ENCODE measurements at regions not wholly inside any gene's neighbourhood (a gene's known extent, or its start where the extent isn't known, plus 50 kb on each side); places are given as distances from the start of the nearest gene placed in this dataset.
"Not testable (repeated sequence)": the region's sequence is repeated elsewhere in the genome, so short reads cannot be mapped to it uniquely, and the experiment has no call there.

DNA sequence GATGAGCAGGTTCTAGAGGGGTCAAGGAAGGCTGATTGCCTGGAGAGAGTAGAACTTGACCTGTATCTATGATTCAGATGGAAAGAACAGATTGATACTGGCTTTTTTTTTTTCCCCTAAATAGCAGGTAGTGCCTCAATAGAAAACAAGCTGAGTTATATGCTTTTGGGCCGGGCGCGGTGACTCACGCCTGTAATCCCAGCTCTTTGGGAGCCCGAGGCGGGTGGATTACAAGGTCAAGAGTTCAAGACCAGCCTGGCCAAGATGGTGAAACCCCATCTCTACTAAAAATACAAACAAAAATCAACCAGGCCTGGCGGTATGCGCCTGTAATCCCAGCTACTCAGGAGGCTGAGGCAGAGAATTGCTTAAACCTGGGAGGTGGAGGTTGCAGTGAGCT, 186.1 kb downstream of the CEP135 start:
- not testable (repeated sequence) for DNase-seq

DNA sequence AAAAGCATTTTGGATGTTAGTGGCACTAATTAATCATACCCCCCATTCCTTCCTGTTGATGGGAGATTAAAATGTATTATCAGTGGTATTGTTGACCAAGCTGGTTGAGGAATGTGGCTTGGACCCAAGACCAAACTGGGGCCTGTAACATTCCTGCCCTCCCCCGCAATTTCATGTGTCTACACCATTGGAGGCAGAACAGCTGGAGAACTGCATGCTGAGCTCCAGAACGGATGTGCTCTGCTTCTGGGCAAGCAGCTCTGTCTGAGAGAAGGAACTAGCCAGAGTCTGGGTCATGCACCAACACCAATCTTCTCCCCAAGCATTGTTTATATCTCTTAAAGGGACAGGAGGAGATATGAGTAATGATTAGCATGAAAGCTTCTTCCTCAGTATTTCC, 185.5 kb downstream of the CEP135 start:
- DNase-seq, result no peak

DNA sequence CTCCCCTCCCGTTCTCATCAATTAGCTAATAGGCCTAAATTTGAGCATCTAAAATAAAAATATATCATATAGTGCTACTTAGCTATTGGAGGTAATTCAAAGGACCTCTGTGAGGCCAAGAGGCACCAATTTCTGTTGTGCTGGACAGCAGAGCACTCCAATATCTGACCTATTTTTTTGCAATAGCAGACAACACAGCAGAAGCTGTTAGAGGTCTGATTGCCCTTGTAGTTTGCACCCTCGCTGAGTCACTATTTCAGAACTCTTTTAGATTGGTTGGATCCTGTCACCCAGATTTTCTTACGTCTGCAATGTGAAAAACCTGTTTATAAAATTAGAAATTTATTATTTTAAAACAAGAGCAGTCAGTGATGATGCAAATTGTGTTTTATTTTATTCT, 184.1 kb downstream of the CEP135 start:
- no peak for DNase-seq

DNA sequence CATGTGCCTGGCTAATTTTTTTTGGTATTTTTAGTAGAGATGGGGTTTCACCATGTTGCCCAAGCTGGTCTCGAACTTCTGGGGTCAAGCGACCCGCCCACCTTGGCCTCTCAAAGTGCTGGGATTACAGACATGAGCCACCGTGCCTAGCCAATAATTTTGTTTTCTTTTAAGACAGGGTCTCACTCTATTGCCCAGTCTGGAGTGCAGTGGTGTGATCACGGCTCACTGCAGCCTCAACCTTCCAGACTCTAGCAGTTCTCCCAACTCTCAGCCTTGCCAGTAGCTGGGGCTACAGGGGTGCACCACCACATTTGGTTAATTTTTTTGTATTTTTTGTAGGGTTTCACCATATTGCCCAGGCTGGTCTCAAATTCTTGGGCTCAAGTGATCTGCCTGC, 183.4 kb downstream of the CEP135 start:
- not testable (repeated sequence) for DNase-seq

DNA sequence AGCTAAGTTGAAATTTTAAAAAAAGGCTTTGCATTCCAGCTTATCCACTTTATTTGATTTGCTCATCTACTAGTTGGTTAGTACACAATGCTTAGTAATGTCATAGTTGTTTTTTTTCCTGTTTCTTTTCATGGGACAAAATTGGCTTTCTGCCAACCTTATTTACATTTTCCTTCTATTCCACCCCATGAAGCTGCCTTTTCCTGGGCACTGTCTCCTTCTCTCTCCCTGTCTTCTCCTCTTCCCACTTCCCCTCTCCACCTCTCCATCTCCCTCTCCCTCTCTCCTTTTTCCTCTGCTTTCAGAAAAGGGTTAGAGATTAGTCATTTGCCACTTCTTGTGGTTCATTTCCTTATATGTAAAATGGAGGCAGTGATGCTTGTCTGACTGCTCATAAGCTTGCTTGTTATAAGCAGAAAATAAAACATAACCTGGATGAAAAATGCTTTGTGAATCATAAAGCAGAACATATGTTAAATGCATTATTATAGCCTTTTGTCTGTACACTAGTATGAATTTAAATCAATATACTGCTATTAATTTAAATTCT, 181.9 kb downstream of the CEP135 start:
- DNase-seq, result peak; percentile 23

DNA sequence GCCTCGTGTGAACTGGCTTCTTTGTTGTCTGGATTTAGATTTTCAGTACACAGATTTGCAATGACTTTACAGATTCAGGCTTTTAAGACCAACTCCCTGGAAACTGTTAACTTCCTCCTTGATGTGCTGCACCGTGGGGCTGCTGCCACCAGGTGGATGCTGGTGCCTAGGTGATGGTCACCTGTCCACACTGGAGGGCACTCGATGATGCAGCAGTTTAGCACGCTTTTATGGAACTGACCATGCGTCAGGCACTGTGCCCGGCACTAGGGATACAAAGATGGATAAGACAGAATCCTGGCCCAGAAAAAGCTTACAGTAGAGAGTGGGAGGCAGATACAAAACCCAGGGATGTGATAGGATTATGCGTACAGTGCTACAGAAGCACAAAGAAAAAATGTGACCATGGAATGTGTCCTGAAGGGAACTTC, 180.7 kb downstream of the CEP135 start:
- peak; percentile 5 for DNase-seq

DNA sequence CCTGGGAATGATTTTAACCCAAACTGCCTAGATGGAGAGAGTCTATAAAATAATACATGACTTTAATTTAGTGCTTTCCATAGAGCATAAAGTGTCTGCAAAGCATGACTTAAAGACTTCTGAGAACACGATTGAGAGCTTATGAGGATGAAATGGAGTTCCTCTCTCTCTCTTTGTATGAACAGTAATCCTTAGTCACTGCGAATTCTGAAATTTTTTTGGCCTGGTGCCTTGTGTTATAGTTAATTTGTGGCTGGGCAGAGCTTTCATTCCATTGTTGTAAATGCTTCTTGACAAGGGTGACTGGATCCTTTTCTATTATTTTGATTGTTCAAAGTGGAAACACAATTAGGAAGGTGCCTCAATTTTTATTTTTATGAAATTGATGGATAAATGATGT, 179.5 kb downstream of the CEP135 start:
- no peak for DNase-seq

DNA sequence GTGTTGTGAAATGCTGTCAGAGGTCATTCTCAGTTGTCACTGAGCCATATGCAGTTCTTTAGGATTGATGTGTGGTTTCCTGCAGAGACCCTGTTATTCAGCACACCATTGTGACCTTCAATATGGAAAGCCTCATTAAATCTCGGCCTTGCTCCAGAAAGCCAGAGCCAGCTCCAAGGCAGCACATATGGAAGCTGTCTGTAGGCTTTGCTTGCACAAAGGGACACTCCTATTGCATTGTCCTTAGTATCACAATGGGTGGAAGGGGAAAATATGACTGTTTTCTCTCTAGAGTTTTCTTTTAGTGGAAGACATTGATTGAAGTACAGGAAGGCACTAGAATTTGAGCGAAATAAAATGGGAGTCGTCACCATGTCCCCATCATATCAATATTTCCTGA, 179.0 kb downstream of the CEP135 start:
- peak; percentile 34 for DNase-seq

DNA sequence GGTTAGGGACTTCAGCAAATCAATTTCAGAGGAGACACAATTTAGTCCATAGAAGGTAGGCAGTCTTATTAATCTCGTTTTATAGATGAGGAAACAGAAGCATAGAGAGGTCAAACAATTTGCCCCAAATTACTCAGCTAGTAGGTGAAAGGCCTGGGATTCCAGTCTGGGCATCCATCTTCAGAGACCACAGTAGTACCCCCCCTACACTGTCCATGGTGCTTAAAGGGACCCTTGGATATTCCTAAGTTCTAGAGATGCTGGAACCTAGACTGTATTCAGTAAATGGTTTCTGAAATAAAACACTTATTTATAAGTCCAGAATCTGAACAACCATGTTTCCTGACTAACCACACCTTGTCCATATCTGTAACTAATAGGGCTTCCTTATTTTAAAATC, 174.8 kb downstream of the CEP135 start:
- no peak for DNase-seq

DNA sequence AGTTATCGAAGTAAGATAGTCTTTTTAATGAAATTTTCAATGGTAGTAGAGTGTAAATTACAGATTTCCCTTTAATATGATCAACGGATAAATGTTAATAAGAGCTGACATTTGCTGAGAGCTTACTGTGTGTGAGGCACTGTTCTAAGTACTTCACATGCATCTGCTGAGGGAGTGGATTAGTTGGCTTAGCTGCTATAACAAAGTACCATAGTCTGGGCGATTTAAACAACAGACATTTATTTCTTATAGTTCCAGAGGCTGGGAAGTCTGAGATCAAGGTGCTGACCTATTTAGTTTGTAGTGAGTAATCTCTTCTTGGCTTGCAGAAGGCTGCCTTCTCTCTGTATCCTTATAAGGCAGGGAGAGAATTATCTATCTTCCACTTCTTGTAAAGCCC, 174.3 kb downstream of the CEP135 start:
- DNase-seq, result no peak

DNA sequence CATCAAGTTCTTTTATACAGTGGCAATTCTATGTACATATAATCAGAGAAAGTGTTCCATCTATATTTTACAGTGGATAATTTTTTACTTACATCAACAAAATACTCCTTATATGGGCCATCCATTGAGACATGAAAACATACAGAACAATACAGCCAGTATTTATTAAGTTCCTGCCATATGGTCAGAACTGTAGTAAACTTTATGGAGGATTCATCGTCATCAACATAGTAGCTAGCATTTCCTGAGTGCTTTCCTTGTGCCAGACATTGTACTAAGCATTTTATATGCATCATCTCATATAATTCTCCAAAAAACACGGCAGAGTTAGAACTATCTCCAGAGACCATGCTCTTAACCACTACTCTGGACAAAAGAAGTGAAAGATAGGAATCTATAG, 170.1 kb downstream of the CEP135 start:
- DNase-seq, result no peak

DNA sequence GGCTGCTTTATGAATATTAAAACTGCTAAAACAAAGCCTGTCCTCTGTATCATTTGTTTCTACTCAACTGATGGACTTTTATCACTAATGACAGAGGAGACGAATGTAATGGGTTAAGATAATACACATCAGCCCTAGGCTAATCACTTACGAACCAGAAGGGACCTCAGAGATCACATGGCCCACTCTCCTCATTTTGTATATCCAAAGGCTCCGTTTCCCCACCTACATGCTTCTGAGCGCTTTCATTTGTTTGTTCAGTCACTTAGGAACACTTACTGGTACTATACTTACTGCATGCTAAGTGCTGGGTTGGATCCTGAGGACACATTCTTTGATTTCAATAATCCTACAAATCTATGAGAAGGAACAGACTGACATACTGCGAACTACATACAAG, 169.3 kb downstream of the CEP135 start:
- DNase-seq, result no peak

DNA sequence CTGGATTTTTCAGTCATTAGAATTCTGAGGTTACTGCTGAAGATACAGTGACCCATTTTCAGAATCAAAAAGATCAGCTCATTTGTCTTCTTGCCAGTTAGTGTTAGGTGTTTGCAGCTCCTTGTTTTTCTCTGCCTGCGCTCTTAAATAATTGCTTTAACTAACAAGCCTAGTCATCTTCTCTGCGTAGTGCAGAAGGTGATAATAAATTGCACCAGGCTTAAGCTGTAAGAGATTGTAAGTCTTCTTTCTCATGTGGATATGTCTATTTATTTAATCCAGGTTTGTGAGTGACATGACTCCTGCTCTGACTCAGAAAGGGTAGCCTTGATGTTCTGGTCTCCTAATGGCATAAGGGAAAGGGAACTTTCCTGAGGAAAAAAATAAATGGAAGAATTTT, 167.2 kb downstream of the CEP135 start:
- no peak for DNase-seq

DNA sequence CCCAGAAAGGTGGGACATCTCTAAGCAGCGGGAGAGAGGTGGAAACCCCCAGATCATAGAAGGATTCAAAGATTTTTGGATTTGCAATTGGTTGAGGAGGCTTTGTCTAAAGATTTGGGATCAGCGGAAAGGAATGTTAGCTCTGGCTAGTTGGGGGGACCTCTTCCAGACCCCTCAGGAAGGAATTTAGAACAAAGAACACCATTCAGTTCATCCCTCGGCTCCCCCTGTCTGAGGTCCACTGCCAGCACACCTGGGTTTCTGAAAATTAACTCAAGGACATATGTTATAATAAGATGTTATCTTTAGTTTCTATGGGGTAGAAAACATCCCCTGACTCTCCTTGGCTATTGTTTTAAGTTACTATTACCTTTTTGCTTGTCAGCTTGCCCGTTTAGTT, 163.6 kb downstream of the CEP135 start:
- DNase-seq, result no peak

DNA sequence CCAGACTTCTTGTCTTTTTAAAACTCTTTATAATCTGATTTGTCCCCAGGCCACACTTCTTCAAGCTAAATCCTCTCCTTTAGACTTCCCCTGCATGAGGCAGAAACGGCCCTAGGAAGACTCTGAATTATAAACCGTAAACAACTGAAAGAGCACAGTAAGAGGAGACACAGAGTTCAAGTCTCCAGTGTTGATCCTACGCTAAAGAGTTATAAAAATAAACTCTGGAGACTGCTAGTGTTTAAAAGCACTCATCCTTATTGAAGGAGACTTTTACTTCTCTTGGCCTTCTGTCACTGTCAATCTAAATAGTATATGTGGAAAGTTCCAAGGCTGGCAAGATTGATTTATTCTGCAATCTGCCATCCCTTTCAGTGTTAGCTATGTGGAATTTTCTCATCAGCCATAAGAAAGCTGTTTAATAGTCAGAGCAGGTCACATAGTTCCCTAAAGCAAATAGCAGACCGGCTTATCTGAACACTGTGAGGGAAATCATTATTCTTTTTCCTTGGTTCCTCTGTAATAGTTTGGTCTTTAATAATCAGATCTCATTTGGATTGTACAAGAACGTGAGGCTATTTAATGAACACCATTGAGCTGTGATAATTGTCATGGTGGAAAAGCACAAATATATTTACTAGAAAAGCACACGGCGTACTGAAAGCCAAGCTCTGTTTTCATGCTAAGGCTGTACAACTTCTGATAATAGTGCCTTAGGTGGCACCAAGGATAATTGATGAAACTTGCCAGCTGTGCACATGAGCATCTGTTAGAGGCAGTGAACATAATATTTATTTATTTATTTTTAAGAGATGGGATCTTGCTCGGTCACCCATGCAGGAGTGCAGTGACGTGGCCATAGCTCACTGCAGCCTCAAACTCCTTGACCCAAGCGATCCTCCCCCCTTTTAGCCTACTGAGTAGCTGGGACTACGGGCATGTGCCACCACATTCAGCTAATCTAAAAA, 157.7 kb downstream of the CEP135 start:
- no peak for DNase-seq

DNA sequence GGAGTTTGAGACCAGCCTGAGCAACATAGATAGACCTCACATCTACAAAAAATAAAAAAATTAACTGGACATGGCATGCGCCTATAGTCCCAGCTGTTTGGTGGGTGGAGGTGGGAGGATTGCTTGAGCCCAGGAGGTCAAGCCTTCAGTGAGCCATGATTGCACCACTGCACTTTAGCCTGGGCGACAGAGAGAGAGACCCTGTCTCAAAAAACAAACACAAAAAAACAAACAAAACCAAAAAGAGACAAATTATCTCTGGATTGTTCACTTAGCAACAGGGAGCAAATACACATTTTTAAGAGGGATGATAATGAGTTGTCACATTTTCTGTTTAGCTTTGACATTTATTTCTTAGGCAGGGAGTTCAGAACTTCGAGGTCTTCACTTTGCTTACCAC, 155.4 kb downstream of the CEP135 start:
- DNase-seq, result no peak

DNA sequence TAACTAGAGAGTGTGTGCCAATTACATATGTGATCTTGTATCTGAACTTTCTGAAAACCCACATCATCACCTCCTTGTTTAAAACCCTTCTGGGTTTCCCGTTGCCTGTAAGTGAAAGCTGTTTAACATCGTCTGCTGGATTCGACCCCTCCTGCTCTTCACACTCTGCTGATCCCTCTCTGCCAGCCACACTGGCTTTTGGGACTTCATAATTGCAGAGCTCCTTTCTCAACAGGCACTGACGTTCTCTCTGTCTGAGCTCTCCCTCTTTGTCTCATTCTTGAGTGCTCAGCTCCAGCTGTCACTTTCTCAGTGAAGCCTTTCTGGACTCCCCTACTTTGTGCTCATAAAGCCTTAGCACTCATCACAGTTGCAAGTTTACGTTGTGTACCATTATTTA, 153.9 kb downstream of the CEP135 start:
- no peak for DNase-seq

DNA sequence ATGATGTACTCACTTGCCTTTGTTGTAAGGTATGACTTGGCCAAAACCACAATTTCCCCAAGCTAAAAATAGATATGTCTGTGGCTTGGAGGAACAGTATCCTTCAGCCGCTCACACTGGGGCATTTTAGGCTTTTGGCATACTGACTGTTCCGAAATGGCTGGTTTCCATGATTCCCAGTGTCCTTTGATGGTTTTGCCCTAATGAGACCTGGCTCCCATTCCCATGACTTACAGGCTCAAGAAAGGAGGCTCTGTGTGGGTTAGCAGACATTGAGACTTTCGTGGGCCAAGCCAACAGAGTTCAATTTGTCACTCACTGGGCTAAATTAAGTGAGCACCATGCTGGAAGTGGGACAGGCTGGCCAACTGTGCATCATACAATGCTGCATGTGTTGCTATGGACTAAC, 150.6 kb downstream of the CEP135 start:
- DNase-seq, result no peak

DNA sequence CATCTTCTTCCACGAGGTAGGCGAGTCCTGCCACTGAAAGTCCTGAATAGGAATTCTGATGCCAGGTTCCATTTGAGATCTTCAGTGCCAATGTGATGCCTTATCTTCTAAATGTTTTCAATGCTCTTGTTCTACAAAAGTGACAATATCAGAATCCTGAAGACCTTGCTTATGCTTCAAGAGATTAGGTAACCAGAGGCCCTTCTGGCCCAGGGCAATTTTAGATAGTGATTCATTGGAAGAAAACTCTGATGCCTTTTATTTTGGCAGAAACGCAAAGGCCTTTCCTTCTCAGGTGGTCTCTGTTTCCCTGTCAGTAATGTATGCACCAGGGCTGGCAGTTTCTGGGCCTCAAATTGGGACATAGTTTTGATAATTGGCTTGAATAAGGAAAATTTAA, 144.8 kb downstream of the CEP135 start:
- no peak for DNase-seq

DNA sequence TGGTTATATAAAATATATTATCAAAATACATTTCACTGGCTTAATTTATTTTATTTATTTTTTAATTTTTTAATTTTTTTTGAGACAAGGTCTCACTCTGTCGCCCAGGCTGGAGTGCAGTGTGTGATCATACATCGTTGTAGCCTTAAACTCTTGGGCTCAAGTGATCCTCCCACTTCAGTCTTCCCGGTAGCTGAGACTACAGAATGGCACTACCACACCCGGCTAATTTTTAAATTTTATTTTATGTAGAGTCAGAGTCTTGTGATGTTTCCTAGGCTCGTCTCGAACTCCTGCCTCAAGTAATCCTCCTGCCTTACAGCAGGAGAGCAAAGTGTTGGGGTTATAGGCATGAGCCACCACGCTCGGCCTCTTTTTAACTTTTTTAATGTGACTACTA, 143.8 kb downstream of the CEP135 start:
- no peak for DNase-seq

DNA sequence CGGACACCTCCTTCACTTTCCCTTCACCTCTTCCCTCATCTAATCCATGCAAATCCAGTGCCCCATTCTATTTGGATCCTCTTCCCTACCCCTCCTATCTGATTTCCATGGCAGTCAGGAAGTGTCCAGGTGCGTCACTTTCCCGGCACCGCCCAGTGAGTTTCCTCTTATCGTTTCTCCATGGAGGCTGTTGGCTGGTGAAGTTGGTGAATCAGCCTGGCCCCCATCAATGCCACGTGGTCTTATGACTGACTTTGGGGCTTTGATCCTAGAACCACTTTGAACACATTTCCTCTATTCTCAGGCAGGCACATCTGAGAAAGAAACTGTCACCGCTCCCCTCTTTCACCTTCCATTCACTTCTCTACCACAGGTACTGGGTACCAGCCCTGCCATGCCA, 137.8 kb downstream of the CEP135 start:
- no peak for DNase-seq

DNA sequence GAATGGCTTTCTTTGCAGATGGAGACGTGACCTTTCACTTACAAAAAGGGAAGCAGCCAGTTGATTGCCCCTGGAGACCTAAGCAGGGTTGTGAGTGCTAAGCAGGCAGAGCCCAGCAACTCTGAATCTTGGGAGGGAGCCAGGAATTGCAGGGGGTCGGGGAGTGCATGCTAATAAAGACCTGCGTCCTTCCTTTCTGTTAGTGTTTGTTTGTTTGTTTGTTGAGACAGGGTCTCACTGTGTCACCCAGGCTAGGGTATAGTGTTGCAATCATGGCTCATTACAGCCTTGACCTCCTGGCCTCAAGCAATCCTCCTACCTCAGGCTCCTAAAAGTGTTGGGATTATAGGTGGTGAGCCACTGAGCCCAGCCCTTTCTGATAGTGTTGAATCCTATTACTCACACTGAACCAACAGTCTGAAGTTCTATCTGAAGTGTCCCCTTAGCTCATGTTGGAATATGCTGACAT, 137.4 kb downstream of the CEP135 start:
- peak; percentile 63 for DNase-seq

DNA sequence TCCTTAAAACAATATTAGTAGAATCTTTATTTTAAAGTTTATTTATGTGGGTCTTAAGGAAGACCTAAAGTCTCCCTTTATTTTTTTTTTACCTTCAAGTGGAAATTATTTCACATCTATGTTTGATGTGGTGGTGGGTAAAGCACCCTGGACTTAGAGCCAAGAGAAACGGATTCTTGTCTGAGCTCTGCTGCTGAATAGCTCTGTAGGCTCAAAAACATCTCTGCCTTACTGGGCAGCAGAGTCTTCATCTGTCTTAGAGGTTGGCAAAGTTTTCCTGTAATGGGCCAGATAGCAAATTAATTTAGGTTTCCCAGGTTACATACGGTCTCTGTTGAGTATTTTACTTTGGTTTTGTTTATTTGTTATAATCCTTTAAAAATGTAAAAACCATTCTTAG, 136.5 kb downstream of the CEP135 start:
- DNase-seq, result no peak

DNA sequence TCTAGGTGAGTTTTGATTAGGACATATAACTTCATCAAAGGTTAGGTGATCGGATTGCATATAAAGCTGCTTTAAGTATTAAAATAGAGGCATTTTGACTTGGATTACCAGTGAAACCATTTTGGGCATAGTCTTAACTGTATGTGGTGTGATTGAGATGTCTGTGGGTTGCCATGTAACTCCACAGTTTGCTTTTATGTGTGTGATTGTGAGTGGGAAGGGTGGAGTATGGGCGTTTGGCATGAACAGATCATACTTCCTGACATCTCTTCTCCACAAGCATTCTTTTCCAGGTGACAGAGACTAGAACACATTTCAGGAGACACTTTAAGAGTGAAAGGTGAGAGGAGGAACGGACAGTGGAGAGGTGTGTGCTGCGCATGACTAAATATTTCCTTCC, 136.1 kb downstream of the CEP135 start:
- DNase-seq, result no peak

All from NCI-H345 (cell line).